H1 (cell line): ENCODE measurements at regions not wholly inside any gene's neighbourhood (a gene's known extent, or its start where the extent isn't known, plus 50 kb on each side); places are given as distances from the start of the nearest gene placed in this dataset.

Experiments used
- BRCA1 ChIP-seq: IDR thresholded peaks from 2 replicates; pipeline ENCODE4 v1.6.1; 2012; ENCODE audit warnings: low read depth, low read length, improper control_type of control experiment
- CBX5 ChIP-seq: fragments of 300-800, 300-1000 bp; sonication (generic); IDR thresholded peaks from 2 replicates; pipeline ENCODE4 v1.7.1; 2016; ENCODE audit warnings: antibody characterized with exemption, low read length, low read depth
- CHD2 ChIP-seq: IDR thresholded peaks from 2 replicates; pipeline ENCODE4 v1.6.1; 2012; ENCODE audit warnings: low read length, improper control_type of control experiment
- CHD7 ChIP-seq: fragments of 300-600 bp; sonication (generic); IDR thresholded peaks from 2 replicates; pipeline ENCODE4 v1.7.1; 2012; ENCODE audit warnings: low read length, moderate library complexity, mild to moderate bottlenecking, inconsistent platforms; ENCODE audit not compliant: insufficient replicate concordance
- HDAC2 ChIP-seq, 2 experiments: fragments of 300-600 bp in 1 of 2; sonication (generic) in 1 of 2; IDR thresholded peaks; 2 replicates each; pipeline ENCODE4 v1.6.1; 2011 to 2012; ENCODE audit warnings: low read depth in 2 of 2, low read length in 2 of 2, mild to moderate bottlenecking in 2 of 2, moderate library complexity in 2 of 2, borderline replicate concordance in 1 of 2, inconsistent platforms in 1 of 2
- HDAC6 ChIP-seq: IDR thresholded peaks from one replicate; pipeline ENCODE4 v1.7.1; 2012; ENCODE audit warnings: low read depth, mild to moderate bottlenecking, inconsistent platforms, low read length, moderate library complexity
- KDM4A ChIP-seq: IDR thresholded peaks from one replicate; pipeline ENCODE4 v1.7.1; 2012; ENCODE audit warnings: low read depth, mild to moderate bottlenecking, moderate library complexity, low read length, inconsistent platforms; ENCODE audit not compliant: severe bottlenecking
- POLR2AphosphoS5 ChIP-seq: IDR thresholded peaks from 2 replicates; pipeline ENCODE4 v1.6.1; 2011; ENCODE audit warnings: low read depth, low read length
- SAP30 ChIP-seq: fragments of 300-600 bp; sonication (generic); IDR thresholded peaks from 2 replicates; pipeline ENCODE4 v1.7.1; 2012; ENCODE audit warnings: low read length, moderate library complexity, mild to moderate bottlenecking, inconsistent platforms; ENCODE audit not compliant: insufficient read depth, insufficient replicate concordance
- SRF ChIP-seq: IDR thresholded peaks from 2 replicates; pipeline ENCODE4 v1.6.1; 2011; ENCODE audit warnings: mild to moderate bottlenecking, low read depth, low read length, moderate library complexity
- TEAD4 ChIP-seq: IDR thresholded peaks from 2 replicates; pipeline ENCODE4 v1.6.1; 2012; ENCODE audit warnings: low read depth, low read length, inconsistent platforms, mixed read lengths
- TF ChIP-seq, protein P1 (sequence below): IDR thresholded peaks from 2 replicates; pipeline ENCODE4 v1.6.1; 2011; ENCODE audit warnings: low read depth, mild to moderate bottlenecking, low read length; ENCODE audit not compliant: insufficient read depth

DNA sequence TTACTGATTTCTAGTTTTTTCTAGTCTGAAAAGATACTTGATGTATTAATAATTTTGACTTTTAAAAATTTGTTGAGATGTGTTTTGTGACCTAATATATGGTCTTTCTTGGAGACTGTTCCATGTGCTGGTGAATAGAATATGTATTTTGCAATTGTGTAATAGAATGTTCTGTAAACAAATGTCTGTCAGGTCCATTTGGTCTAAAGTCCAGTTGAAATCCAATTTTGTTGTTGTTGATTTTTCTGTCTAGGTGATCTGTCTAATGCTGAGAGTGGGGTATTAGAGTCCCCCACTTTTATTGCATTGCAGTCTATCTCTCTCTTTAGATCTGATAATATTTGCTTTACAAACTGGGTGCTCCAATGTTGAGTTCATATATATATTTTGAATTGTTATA is 175.8 kb downstream of the RPAP3 start (continued):
- TF ChIP-seq CHD7 (no peak), POLR2AphosphoS5 (no peak), KDM4A (no peak), TEAD4 (no peak), SAP30 (no peak), CHD2 (no peak), HDAC6 (no peak), BRCA1 (no peak), SRF (no peak), HDAC2 (IDR thresholded peaks at IDR 0.05; ENCODE audit: borderline replicate concordance in 1 of 2, low read depth in 2 of 2, low read length in 2 of 2) (no peak), CBX5 (no peak)
- TF ChIP-seq, protein P1, sequence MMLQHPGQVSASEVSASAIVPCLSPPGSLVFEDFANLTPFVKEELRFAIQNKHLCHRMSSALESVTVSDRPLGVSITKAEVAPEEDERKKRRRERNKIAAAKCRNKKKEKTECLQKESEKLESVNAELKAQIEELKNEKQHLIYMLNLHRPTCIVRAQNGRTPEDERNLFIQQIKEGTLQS, result no peak
